AG09309 (cell line): ENCODE measurements at regions not wholly inside any gene's neighbourhood (a gene's known extent, or its start where the extent isn't known, plus 50 kb on each side); places are given as distances from the start of the nearest gene placed in this dataset.
"Not testable (repeated sequence)": the region's sequence is repeated elsewhere in the genome, so short reads cannot be mapped to it uniquely, and the experiment has no call there.

ENCODE experiments used
- DNase-seq: peaks from one replicate; pipeline ENCODE4 v3.0.0-alpha.2; 2010; ENCODE audit warnings: low read depth
- H3K4me3 ChIP-seq: 2 replicates; pipeline ENCODE4 v1.5.1; 2011; ENCODE audit warnings: mild to moderate bottlenecking, low read depth, low read length, moderate library complexity; ENCODE audit not compliant: control insufficient read depth
- TF ChIP-seq, protein P1 (sequence below): IDR thresholded peaks from 2 replicates; pipeline ENCODE4 v1.5.1; 2011; ENCODE audit warnings: mild to moderate bottlenecking, low read depth, low read length, inconsistent platforms; ENCODE audit not compliant: insufficient read depth, control insufficient read depth; ENCODE audit errors: missing control alignments

- TF ChIP-seq, protein P1, sequence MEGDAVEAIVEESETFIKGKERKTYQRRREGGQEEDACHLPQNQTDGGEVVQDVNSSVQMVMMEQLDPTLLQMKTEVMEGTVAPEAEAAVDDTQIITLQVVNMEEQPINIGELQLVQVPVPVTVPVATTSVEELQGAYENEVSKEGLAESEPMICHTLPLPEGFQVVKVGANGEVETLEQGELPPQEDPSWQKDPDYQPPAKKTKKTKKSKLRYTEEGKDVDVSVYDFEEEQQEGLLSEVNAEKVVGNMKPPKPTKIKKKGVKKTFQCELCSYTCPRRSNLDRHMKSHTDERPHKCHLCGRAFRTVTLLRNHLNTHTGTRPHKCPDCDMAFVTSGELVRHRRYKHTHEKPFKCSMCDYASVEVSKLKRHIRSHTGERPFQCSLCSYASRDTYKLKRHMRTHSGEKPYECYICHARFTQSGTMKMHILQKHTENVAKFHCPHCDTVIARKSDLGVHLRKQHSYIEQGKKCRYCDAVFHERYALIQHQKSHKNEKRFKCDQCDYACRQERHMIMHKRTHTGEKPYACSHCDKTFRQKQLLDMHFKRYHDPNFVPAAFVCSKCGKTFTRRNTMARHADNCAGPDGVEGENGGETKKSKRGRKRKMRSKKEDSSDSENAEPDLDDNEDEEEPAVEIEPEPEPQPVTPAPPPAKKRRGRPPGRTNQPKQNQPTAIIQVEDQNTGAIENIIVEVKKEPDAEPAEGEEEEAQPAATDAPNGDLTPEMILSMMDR, result no peak
- no peak for DNase-seq
- no peak overlapping the region for H3K4me3 ChIP-seq
These were observed 87.5 kb upstream of the KIF26B start for GRCh38 chr1:245067257-245067656.

DNA sequence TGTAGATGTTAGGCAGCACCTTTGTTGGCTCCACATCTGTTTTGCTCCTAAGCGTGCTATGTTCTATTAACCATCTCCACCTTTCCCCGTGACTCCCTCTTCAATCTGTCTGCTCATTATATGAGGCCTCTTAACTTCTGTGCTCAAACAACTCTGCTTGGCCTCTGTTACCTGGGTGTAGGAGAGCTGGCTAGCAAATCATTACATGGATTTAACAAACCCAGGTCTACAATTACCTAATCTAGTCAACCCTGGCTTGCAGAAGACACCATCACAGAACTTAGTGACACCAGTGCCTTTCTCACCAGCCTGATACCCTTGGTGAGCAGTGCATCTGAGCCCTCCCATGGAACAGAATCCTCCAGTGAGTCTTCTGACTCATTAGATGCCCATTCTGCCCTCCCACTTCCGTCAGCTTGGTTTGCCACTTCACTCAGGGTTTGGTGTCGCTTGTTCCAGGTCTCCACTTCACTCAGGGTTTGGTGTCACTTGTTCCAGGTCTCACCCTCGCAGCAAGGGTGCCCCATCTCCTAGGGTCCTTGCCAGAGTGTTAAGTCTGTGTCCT, 92.0 kb upstream of the KIF26B start:
- H3K4me3 ChIP-seq, result no peak overlapping the region
- DNase-seq, result no peak
- TF ChIP-seq, protein P1, result no peak

DNA sequence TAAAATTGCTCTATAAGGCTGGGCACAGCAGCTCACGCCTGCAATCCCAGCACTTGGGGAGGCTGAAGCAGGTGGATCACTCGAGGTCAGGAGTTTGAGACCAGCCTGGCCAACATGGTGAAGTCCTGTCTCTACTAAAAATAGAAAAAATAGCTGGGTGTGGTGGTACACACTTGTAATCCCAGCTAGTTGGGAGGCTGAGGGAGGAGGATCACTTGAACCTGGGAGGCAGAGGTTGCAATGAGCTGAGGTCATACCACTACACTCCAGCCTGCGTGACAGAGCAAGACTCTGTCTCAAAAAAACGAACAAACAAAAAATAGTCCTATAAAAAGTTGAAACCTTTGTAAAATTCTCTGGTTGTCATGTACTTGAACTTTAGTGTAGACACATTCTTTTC, 93.0 kb upstream of the KIF26B start:
- H3K4me3 ChIP-seq, DNase-seq: not testable (repeated sequence)

- no peak for DNase-seq
- no peak overlapping the region for H3K4me3 ChIP-seq
- TF ChIP-seq, protein P1, result no peak
These were observed 94.0 kb upstream of the KIF26B start for GRCh38 chr1:245060684-245061374.

DNA sequence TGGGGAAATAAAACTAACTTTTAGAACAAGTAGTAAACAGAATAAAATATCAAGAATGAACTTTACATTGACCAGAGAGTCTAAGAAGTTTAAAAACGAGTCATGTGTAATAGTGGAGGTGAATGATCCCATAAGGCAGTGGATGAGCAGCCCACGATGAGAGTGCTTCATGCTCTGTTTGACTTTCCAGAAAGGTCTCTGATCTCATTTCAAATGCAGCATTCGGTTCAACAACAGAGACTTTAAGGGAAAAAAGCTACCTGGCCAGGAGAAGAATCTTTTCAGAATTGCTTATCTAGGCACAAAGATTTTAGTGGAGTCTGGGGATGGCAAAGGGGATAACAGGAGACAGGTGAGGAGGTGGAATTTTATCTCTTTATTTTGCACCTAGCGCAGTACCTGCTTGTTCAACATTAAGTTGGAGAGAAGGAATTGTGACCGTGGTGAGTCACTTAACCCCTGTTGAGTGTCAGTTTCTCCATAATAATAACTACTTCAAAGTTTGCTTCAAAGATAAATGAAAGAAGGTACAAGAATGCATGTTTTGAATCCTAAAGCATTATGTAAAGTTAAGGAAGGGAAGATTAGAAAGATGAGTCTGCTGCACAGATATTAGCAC, 94.9 kb upstream of the KIF26B start:
- no peak overlapping the region for H3K4me3 ChIP-seq
- TF ChIP-seq, protein P1, result no peak
- no peak for DNase-seq

- no peak for DNase-seq
- TF ChIP-seq, protein P1, result no peak
- H3K4me3 ChIP-seq, result no peak overlapping the region
These were observed 95.9 kb upstream of the KIF26B start for GRCh38 chr1:245058882-245059281.

GRCh38 chr1:245058436-245058835, 96.3 kb upstream of the KIF26B start:
- no peak for DNase-seq
- TF ChIP-seq, protein P1, result no peak
- no peak overlapping the region for H3K4me3 ChIP-seq
